IPS-18a (cell line): ENCODE measurements at regions not wholly inside any gene's neighbourhood (a gene's known extent, or its start where the extent isn't known, plus 50 kb on each side); places are given as distances from the start of the nearest gene placed in this dataset.
"Not testable (repeated sequence)": the region's sequence is repeated elsewhere in the genome, so short reads cannot be mapped to it uniquely, and the experiment has no call there.

Source experiments
- H3K27ac ChIP-seq: one replicate; pipeline ENCODE4 v1.5.1; 2013; ENCODE audit warnings: low read length
- H3K27me3 ChIP-seq: one replicate; pipeline ENCODE4 v1.6.1; 2013; ENCODE audit warnings: mild to moderate bottlenecking, low read length; ENCODE audit not compliant: control insufficient read depth, insufficient read depth
- H3K36me3 ChIP-seq: one replicate; pipeline ENCODE4 v1.6.1; 2013; ENCODE audit warnings: low read depth, low read length; ENCODE audit not compliant: control insufficient read depth
- H3K4me1 ChIP-seq: one replicate; pipeline ENCODE4 v1.6.1; 2013; ENCODE audit warnings: low read depth, low read length; ENCODE audit not compliant: control insufficient read depth
- H3K4me3 ChIP-seq: one replicate; pipeline ENCODE4 v1.5.1; 2013; ENCODE audit warnings: low read length
- H3K9ac ChIP-seq: one replicate; pipeline ENCODE4 v1.6.1; 2013; ENCODE audit warnings: mild to moderate bottlenecking, low read length, moderate library complexity
- H3K9me3 ChIP-seq: one replicate; pipeline ENCODE4 v1.6.1; 2013; ENCODE audit warnings: low read depth, low read length; ENCODE audit not compliant: control insufficient read depth

- H3K27ac ChIP-seq, result no peak overlapping the region
- H3K4me3 ChIP-seq, result no peak overlapping the region
- peaks cover 19% of the 10 kb centered on the region for H3K4me1 ChIP-seq
- H3K36me3 ChIP-seq, result no peaks in the 10 kb centered on the region
- no peaks in the 10 kb centered on the region for H3K9me3 ChIP-seq
- H3K27me3 ChIP-seq, result no peaks in the 10 kb centered on the region
- H3K9ac ChIP-seq, result no peak overlapping the region
Measured at GRCh38 chr17:63039899-63040602, 74.0 kb downstream of the TANC2 start.

GRCh38 chr17:63040816-63041215, 74.8 kb downstream of the TANC2 start:
- H3K27ac ChIP-seq, result no peak overlapping the region
- no peaks in the 10 kb centered on the region for H3K9me3 ChIP-seq
- H3K27me3 ChIP-seq, result no peaks in the 10 kb centered on the region
- H3K4me1 ChIP-seq, result peaks cover 22% of the 10 kb centered on the region
- H3K36me3 ChIP-seq, result no peaks in the 10 kb centered on the region
- no peak overlapping the region for H3K9ac ChIP-seq
- no peak overlapping the region for H3K4me3 ChIP-seq

- peaks cover 22% of the 10 kb centered on the region for H3K4me1 ChIP-seq
Measured at GRCh38 chr17:63041251-63041650, 75.2 kb downstream of the TANC2 start.

DNA sequence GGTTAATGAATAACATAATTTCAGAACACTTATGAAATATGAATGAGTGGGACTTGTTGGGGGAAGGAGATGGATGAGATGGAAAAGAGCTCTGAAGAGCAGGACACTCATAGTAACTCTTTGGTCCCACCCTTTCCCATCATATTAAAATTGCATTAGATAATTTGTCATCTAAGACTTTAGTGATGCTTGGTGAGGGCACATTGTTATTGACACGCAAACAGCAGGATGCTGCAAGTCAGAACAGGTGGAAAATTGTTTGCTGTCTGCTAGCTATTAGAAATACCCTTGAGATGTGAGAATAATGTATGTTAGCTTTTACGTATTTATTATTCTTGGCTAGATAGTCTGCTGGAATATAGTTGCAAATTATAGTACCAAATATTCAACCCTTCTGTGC, 75.7 kb downstream of the TANC2 start:
- Histone ChIP-seq H3K9me3 (no peaks in the 10 kb centered on the region), H3K4me1 (peaks cover 22% of the 10 kb centered on the region), H3K9ac (no peak overlapping the region), H3K4me3 (no peak overlapping the region), H3K27ac (no peak overlapping the region), H3K27me3 (no peaks in the 10 kb centered on the region), H3K36me3 (no peaks in the 10 kb centered on the region)

More at GRCh38 chr17:63041251-63041650, 75.2 kb downstream of the TANC2 start:
- no peaks in the 10 kb centered on the region for H3K36me3 ChIP-seq
- H3K9me3 ChIP-seq, result no peaks in the 10 kb centered on the region
- no peaks in the 10 kb centered on the region for H3K27me3 ChIP-seq
- H3K9ac ChIP-seq, result no peak overlapping the region
- no peak overlapping the region for H3K27ac ChIP-seq
- no peak overlapping the region for H3K4me3 ChIP-seq

DNA sequence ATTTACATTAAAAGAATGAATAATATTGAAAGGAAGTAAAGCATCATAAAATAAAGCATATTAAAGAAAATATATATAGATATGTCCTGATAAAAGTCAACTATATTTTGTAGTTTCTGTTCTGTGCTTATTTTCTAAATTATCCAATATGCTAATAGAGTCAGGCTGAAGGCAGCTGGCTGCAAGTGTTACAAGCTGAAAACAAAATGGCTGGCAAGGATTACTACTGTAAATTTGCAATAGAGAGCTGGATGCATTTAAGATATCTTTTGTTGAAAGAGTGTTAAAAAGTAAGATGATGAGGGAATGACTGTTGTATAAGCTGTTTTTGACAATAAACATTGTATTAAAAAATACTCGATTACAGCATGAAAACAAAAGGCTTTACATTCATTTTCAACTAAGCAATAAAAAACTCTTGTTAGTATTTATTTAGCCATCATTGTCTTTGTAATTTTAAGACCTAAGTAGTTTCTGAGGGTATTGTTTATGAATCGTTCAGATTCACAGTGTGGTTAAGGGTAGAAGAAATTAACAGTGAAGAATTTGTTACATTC, 76.3 kb downstream of the TANC2 start:
- H3K36me3 ChIP-seq, result no peaks in the 10 kb centered on the region
- H3K4me3 ChIP-seq, result no peak overlapping the region

GRCh38 chr17:63057560-63057959, 91.5 kb downstream of the TANC2 start:
- not testable (repeated sequence) for H3K36me3 ChIP-seq, H3K9ac ChIP-seq, H3K9me3 ChIP-seq, H3K27me3 ChIP-seq, H3K4me1 ChIP-seq, H3K4me3 ChIP-seq, H3K27ac ChIP-seq

More for the DNA sequence above, 76.3 kb downstream of the TANC2 start:
- Histone ChIP-seq H3K27me3 (no peaks in the 10 kb centered on the region), H3K9me3 (no peaks in the 10 kb centered on the region), H3K27ac (no peak overlapping the region), H3K4me1 (peaks cover 22% of the 10 kb centered on the region), H3K9ac (no peak overlapping the region)

DNA sequence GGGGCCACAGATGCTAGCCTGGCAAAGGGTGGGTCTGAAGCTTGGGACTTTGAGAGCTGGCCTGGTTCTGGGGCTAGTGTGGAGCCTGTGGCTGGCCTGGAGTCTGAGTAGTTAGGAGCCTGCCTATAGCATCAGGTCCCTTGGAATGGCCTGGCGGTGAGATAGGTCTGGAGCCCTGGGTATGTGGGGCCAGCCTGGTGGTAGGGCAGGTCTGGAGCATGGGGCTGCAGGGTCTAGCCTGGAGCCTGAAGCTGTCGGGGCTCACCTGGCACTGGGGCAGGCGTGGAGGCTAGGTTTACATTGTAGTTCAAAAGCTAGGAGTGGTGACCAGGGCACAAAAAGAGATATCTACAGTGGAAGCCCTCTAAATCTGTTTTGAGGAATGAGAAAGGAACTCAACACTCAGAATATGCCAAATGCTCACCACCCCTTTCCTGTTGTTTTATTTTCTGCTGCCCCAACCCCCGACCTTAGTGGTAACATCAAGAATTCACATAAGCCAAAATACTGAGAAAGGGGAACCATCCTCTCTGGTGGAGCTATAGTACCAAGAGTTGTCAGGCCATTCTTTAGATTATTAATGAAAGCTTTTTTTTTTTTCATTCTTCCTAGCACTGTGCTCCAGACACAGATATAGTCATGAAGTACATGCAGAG, 100.3 kb downstream of the TANC2 start:
- H3K4me1 ChIP-seq, result no peaks in the 10 kb centered on the region
- no peak overlapping the region for H3K27ac ChIP-seq
- H3K9me3 ChIP-seq, result no peaks in the 10 kb centered on the region
- no peaks in the 10 kb centered on the region for H3K27me3 ChIP-seq
- H3K4me3 ChIP-seq, result no peak overlapping the region
- H3K9ac ChIP-seq, result no peak overlapping the region
- H3K36me3 ChIP-seq, result no peaks in the 10 kb centered on the region

DNA sequence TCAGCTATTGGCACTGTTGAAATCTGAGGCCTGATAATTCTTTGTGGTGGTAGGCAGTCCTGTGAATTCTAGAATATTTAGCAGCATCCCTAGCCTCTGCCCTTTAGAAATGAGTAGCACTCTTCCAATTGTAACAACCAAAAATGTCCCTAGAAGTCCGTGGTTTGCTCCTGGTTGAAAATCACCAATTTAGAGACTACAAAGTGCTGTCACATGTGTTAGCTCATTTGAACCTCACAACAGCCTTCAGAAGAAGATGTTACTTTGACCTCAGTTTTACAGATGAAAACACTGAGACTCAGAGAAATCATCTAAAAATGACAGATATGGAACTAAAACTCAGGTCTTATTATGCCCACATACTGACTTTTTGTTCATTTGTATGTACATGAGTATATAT, 103.2 kb downstream of the TANC2 start:
- no peak overlapping the region for H3K9ac ChIP-seq
- no peaks in the 10 kb centered on the region for H3K27me3 ChIP-seq
- no peaks in the 10 kb centered on the region for H3K4me1 ChIP-seq
- no peak overlapping the region for H3K27ac ChIP-seq
- no peak overlapping the region for H3K4me3 ChIP-seq
- H3K9me3 ChIP-seq, result no peaks in the 10 kb centered on the region
- H3K36me3 ChIP-seq, result no peaks in the 10 kb centered on the region

DNA sequence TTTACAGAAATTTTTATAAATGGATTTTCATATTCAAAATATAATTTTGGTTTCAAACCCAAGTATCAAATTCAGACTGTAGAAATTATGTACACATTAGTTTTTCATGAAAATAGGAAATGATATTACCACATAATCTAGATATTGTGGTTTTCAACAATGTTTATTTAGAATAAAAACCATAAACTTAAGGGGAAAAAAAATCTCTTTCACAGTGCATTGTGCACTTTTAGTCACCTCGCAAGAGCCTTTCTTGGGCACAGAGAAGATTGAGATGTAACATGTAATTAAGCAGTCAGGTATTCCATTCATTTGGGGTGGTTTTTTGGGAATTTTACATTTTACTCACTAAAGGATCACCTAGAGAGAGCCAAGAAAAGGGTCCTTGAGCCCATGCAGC, 104.0 kb downstream of the TANC2 start:
- H3K27ac ChIP-seq, result no peak overlapping the region
- no peak overlapping the region for H3K4me3 ChIP-seq
- H3K9me3 ChIP-seq, result no peaks in the 10 kb centered on the region
- H3K9ac ChIP-seq, result no peak overlapping the region
- no peaks in the 10 kb centered on the region for H3K4me1 ChIP-seq
- no peaks in the 10 kb centered on the region for H3K36me3 ChIP-seq
- no peaks in the 10 kb centered on the region for H3K27me3 ChIP-seq

GRCh38 chr17:63071797-63072196, 105.8 kb downstream of the TANC2 start:
- no peaks in the 10 kb centered on the region for H3K4me1 ChIP-seq
- H3K27me3 ChIP-seq, result no peaks in the 10 kb centered on the region
- H3K36me3 ChIP-seq, result no peaks in the 10 kb centered on the region
- no peaks in the 10 kb centered on the region for H3K9me3 ChIP-seq
- no peak overlapping the region for H3K27ac ChIP-seq
- H3K4me3 ChIP-seq, result no peak overlapping the region
- no peak overlapping the region for H3K9ac ChIP-seq

- no peaks in the 10 kb centered on the region for H3K27me3 ChIP-seq
- H3K4me3 ChIP-seq, result no peak overlapping the region
- H3K9me3 ChIP-seq, result no peaks in the 10 kb centered on the region
- H3K36me3 ChIP-seq, result no peaks in the 10 kb centered on the region
- no peak overlapping the region for H3K27ac ChIP-seq
- no peak overlapping the region for H3K9ac ChIP-seq
- H3K4me1 ChIP-seq, result no peaks in the 10 kb centered on the region
Measured at GRCh38 chr17:63075969-63076368, 109.9 kb downstream of the TANC2 start.

- no peaks in the 10 kb centered on the region for H3K36me3 ChIP-seq
- H3K27me3 ChIP-seq, result no peaks in the 10 kb centered on the region
- H3K27ac ChIP-seq, result no peak overlapping the region
- H3K4me3 ChIP-seq, result no peak overlapping the region
- no peaks in the 10 kb centered on the region for H3K9me3 ChIP-seq
- H3K9ac ChIP-seq, result no peak overlapping the region
- H3K4me1 ChIP-seq, result no peaks in the 10 kb centered on the region
Measured at GRCh38 chr17:63078707-63079106, 112.7 kb downstream of the TANC2 start.
